NT2/D1 (cell line): ENCODE measurements at regions not wholly inside any gene's neighbourhood (a gene's known extent, or its start where the extent isn't known, plus 50 kb on each side); places are given as distances from the start of the nearest gene placed in this dataset.

Experiments
- DNase-seq: peaks from one replicate; pipeline ENCODE4 v3.0.0-alpha.2; 2011; ENCODE audit warnings: low read depth, low spot score
- H3K27me3 ChIP-seq: 2 replicates; pipeline ENCODE4 v1.6.0; 2011; ENCODE audit warnings: mild to moderate bottlenecking; ENCODE audit not compliant: insufficient read length, insufficient read depth
- H3K36me3 ChIP-seq: 2 replicates; pipeline ENCODE4 v1.6.1; 2011; ENCODE audit warnings: mild to moderate bottlenecking, low read length, mixed read lengths; ENCODE audit not compliant: insufficient read depth, insufficient read length
- H3K4me1 ChIP-seq: 2 replicates; pipeline ENCODE4 v1.5.1; 2011; ENCODE audit not compliant: insufficient read depth, insufficient read length
- H3K4me3 ChIP-seq: 2 replicates; pipeline ENCODE4 v1.5.1; 2011; ENCODE audit warnings: low read depth; ENCODE audit not compliant: insufficient read length
- H3K9ac ChIP-seq: 2 replicates; pipeline ENCODE4 v1.6.0; 2011; ENCODE audit warnings: low read depth; ENCODE audit not compliant: insufficient read length
- H3K9me3 ChIP-seq: 2 replicates; pipeline ENCODE4 v1.5.1; 2011; ENCODE audit warnings: mild to moderate bottlenecking, low read length; ENCODE audit not compliant: insufficient read depth
- SUZ12 ChIP-seq: IDR thresholded peaks from 2 replicates; pipeline ENCODE4 v1.6.1; 2011; ENCODE audit not compliant: insufficient read length, insufficient read depth; ENCODE audit errors: extremely low read depth
- YY1 ChIP-seq: IDR thresholded peaks from 2 replicates; pipeline ENCODE4 v1.6.1; 2011; ENCODE audit not compliant: insufficient read length, insufficient read depth
- ZNF274 ChIP-seq: IDR thresholded peaks from 2 replicates; pipeline ENCODE4 v1.6.1; 2011; ENCODE audit warnings: mild to moderate bottlenecking, low read depth, low read length

DNA sequence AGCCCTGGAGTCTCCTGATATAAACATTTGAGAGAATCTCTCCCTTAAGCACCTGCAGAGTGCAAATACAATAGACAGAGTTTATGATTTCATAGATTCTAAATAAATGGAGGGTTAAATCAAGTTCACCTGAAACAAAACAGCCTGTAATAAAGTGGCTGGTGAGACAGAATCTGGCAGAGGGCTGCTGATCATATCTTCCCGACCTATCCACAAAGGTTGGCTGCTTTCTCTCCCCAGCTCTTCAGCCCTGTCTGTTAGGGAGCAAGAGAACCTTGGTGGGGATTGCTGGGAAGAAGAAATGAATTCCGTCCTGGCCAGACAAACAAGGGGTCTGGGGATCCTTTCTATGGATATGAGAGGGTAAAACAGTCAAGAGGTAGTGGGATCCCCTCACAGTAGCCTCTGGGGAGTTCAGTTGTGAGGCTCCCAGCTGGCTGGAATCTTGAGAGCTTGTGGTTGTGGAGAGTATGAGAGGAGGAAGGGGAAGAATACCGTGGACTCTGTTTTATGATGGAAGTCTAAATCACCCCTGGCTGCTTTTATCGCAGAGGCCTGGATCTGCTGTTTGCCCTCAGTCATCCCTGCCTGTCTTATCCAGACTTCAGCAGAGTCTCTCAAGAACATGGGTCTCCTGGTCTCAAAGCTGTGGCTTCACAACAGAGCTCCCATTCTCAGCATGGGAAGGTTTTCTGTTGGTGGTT is 451.3 kb downstream of the NTRK3 start:
- no peaks in the 10 kb centered on the region for H3K4me1 ChIP-seq
- DNase-seq, result no peak

GRCh38 chr15:87804451-87804850 is 452.1 kb downstream of the NTRK3 start:
- Histone ChIP-seq H3K9ac (no peak overlapping the region), H3K4me3 (no peak overlapping the region), H3K4me1 (no peaks in the 10 kb centered on the region), H3K27me3 (no peaks in the 10 kb centered on the region), H3K36me3 (no peaks in the 10 kb centered on the region), H3K9me3 (no peaks in the 10 kb centered on the region)
- TF ChIP-seq YY1, result no peak
- TF ChIP-seq ZNF274, result no peak
- TF ChIP-seq SUZ12, result no peak
- DNase-seq, result no peak

More for the DNA sequence above, 451.3 kb downstream of the NTRK3 start:
- no peaks in the 10 kb centered on the region for H3K36me3 ChIP-seq
- H3K9me3 ChIP-seq, result no peaks in the 10 kb centered on the region
- no peak overlapping the region for H3K9ac ChIP-seq
- TF ChIP-seq ZNF274 (no peak), SUZ12 (no peak), YY1 (no peak)
- no peak overlapping the region for H3K4me3 ChIP-seq
- H3K27me3 ChIP-seq, result no peaks in the 10 kb centered on the region

GRCh38 chr15:87799838-87800237 is 456.7 kb downstream of the NTRK3 start:
- no peak overlapping the region for H3K9ac ChIP-seq
- peaks cover 2% of the 10 kb centered on the region for H3K27me3 ChIP-seq
- no peak overlapping the region for H3K4me3 ChIP-seq
- no peak for DNase-seq
- no peaks in the 10 kb centered on the region for H3K9me3 ChIP-seq
- TF ChIP-seq ZNF274 (no peak), SUZ12 (no peak), YY1 (no peak)
- no peaks in the 10 kb centered on the region for H3K36me3 ChIP-seq
- H3K4me1 ChIP-seq, result no peaks in the 10 kb centered on the region

DNA sequence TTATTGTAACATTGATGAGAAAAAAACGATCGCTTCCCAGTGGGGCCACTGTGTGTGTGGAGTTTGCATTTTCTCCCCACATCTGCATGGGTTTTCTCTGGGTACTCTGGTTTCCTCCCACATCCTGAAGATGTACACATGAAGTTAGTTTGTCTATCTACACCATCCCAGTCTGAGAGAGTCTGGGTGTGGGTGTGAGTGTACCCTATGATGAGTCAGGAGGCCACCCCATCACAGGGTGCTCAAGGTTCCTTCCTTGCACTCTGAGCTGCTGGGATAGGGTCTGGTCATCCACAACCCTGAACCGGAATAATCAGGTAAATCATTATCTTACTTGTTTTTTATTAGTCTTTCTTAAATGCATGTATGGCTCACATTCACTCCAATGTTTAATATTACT is 457.1 kb downstream of the NTRK3 start:
- Histone ChIP-seq H3K9me3 (no peaks in the 10 kb centered on the region), H3K4me3 (no peak overlapping the region), H3K27me3 (peaks cover 2% of the 10 kb centered on the region), H3K9ac (no peak overlapping the region), H3K36me3 (no peaks in the 10 kb centered on the region), H3K4me1 (no peaks in the 10 kb centered on the region)
- TF ChIP-seq ZNF274 (no peak), YY1 (no peak), SUZ12 (no peak)
- DNase-seq, result no peak

DNA sequence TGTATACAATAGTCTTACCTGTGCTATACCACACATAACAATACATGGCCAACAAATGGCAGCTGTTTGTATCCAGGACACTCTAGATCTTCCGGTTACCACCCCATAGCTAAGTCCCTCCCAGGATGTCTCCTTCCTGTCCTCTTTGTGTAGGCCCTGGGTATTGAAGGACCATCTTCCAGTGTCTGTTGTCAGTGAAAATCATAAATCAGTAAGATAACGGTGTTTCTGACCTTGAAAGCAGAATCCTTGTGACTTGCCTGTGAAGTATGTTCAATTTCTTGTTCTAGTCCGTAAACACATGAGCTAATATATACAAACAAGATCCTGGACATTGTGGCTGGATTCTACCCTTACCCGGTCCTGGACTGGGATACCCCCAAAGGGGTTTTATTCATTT is 462.8 kb downstream of the NTRK3 start:
- Histone ChIP-seq H3K9me3 (no peaks in the 10 kb centered on the region), H3K9ac (no peak overlapping the region), H3K27me3 (peaks cover 2% of the 10 kb centered on the region), H3K4me3 (no peak overlapping the region), H3K4me1 (no peaks in the 10 kb centered on the region), H3K36me3 (no peaks in the 10 kb centered on the region)
- no peak for DNase-seq
- no peak for TF ChIP-seq ZNF274
- TF ChIP-seq YY1, result no peak
- no peak for TF ChIP-seq SUZ12

DNA sequence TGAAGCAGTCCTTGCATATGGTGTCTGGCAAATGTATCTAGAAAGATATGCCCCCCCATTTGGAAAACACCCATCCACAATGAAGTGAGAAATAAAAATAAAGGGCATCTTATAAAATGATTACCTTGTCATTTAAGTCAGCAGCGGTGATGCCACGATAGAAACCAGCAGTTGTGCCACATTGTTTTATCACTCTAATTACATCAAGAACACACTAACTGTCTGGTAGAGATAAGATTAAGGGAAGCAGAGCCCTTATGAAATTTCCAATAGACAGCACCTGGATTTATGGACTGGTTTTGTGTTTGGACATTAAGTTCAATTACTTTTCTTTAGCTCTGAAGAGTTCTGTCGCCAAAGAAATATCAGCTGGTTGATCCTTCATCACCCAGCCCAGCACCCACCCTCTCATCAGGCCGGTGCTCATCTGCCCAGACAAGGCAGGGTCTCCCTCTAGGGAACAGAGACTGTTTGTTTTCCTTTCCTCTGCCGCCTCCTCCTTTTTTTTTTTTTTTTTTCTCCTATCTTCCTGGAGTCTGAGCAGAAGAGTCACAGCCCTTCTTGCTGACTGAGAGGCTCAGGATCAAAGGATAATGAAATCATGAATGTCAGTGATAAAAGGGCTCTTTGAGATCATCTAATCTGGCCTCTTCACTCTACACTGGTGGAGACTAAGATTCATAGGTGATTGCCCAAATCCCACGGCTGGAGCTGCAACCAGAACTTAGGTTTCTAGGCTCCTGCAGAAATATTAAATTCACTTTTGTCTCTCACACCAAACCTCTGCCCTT is 464.1 kb downstream of the NTRK3 start:
- no peak for TF ChIP-seq YY1
- TF ChIP-seq ZNF274, result no peak
- no peak for TF ChIP-seq SUZ12
- H3K9me3 ChIP-seq, result no peaks in the 10 kb centered on the region
- no peaks in the 10 kb centered on the region for H3K27me3 ChIP-seq
- no peaks in the 10 kb centered on the region for H3K4me1 ChIP-seq
- H3K36me3 ChIP-seq, result no peaks in the 10 kb centered on the region
- no peak for DNase-seq
- no peak overlapping the region for H3K9ac ChIP-seq
- H3K4me3 ChIP-seq, result no peak overlapping the region

GRCh38 chr15:87781959-87782625 is 474.4 kb downstream of the NTRK3 start:
- Histone ChIP-seq H3K9ac (no peak overlapping the region), H3K4me1 (no peaks in the 10 kb centered on the region), H3K36me3 (no peaks in the 10 kb centered on the region), H3K9me3 (no peaks in the 10 kb centered on the region), H3K27me3 (no peaks in the 10 kb centered on the region), H3K4me3 (no peak overlapping the region)
- DNase-seq, result no peak
- TF ChIP-seq SUZ12, result no peak
- TF ChIP-seq ZNF274, result no peak
